ENCODE measurements at regions not wholly inside any gene's neighbourhood (a gene's known extent, or its start where the extent isn't known, plus 50 kb on each side); places are given as distances from the start of the nearest gene placed in this dataset.
"Not testable (repeated sequence)": the region's sequence is repeated elsewhere in the genome, so short reads cannot be mapped to it uniquely, and the experiment has no call there.

GRCh38 chr2:21379668-21380067 is 255.9 kb downstream of the TDRD15 start:
- TF ChIP-seq CTCF (IDR thresholded peaks at IDR 0.05); POLR2AphosphoS5 (IDR thresholded peaks at IDR 0.05; ENCODE audit: low read depth, low read length); SIN3A (IDR thresholded peaks at IDR 0.05; ENCODE audit: borderline replicate concordance, insufficient read depth, low read depth, low read length); REST (IDR thresholded peaks at IDR 0.05; ENCODE audit: insufficient read depth in 1 of 2, low read depth in 2 of 2, low read length in 1 of 2); TCF7L2 (IDR thresholded peaks at IDR 0.05; ENCODE audit: low read depth, low read length): not testable (repeated sequence)

Data from Panc1 (cell line).